ENCODE measurements at regions not wholly inside any gene's neighbourhood (a gene's known extent, or its start where the extent isn't known, plus 50 kb on each side); places are given as distances from the start of the nearest gene placed in this dataset.

DNA sequence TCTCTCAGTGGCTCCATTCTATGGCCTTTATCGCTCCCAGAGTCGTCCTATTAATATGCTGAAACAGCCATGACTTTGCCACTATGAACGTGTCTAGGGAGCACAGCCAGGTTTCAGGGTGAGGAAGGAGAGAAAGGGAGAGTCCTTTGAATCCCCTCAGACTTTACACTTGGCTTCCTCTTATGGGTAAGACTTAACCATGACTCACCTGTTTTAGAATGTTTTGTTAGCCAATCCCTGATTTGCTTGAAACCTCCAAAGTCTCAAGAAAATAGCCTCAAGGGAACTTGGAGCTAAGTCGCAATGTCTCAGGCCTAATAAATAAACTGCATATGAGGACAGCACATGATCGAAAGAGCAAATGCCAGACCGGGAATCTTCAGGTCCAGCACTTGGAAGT is 131.2 kb upstream of the RCN1 start:
- no peak for TF ChIP-seq POLR2A (IDR thresholded peaks at IDR 0.05)
- TF ChIP-seq, protein P1, sequence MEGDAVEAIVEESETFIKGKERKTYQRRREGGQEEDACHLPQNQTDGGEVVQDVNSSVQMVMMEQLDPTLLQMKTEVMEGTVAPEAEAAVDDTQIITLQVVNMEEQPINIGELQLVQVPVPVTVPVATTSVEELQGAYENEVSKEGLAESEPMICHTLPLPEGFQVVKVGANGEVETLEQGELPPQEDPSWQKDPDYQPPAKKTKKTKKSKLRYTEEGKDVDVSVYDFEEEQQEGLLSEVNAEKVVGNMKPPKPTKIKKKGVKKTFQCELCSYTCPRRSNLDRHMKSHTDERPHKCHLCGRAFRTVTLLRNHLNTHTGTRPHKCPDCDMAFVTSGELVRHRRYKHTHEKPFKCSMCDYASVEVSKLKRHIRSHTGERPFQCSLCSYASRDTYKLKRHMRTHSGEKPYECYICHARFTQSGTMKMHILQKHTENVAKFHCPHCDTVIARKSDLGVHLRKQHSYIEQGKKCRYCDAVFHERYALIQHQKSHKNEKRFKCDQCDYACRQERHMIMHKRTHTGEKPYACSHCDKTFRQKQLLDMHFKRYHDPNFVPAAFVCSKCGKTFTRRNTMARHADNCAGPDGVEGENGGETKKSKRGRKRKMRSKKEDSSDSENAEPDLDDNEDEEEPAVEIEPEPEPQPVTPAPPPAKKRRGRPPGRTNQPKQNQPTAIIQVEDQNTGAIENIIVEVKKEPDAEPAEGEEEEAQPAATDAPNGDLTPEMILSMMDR (IDR thresholded peaks at IDR 0.05) = no peak

All from adrenal gland (tissue), 5 donors.